OCI-LY3 (cell line): ENCODE measurements at regions not wholly inside any gene's neighbourhood (a gene's known extent, or its start where the extent isn't known, plus 50 kb on each side); places are given as distances from the start of the nearest gene placed in this dataset.

Source experiments
- EZH2phosphoT487 ChIP-seq: fragments of 200-600 bp; shearing (Covaris generic); IDR thresholded peaks from 2 replicates; pipeline ENCODE4 v1.6.1; 2018; ENCODE audit warnings: antibody characterized with exemption, mixed run types, low read depth
- TF ChIP-seq, protein P1 (sequence below): fragments of 200-600, 300-600 bp; sonication (generic); IDR thresholded peaks from 2 replicates; pipeline ENCODE4 v1.5.1; 2014; ENCODE audit warnings: antibody characterized with exemption, low read length, low read depth

DNA sequence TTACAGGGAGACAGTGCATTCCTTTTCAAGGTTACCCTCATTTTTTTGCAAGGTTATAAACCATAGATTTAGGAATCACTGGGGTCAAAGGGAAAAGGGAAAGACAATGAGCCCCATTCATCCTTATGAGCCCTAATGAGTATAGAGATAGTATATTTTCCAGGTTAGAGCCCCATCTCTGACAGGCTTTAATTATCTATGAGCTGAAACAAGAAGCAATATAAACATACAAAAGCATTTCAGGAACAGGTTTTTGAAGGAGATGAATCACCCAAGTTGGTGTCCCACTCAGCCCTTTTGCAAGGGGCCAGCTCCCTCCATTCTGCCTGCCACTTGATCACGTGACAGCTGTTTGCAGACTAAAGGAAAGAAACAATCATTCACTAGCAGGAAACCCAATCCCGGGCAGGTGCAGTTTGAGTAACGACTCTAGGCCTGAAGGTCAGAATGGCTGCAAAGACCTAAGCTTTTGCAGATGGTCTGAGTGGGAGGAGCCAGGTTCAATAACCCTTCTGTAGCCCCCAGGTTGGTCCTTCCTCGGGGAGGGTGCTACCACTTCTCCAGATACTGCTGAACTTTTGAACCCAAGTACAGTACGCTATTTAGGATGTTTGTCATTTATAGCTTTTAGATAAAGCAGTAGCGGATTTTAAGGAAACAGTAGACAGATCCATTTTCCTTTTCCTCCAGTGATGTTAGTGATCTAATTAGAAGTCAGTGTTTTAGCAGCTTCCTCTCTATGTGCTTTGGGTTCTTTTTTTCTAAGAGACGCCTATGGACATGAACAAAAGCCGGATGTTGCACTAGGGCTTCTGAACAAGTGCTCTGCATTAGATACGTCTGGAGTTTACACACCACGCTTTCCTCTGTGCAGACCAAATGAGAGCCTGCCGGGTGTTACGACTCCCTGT, 253.2 kb downstream of the SOX4 start:
- TF ChIP-seq, protein P1, sequence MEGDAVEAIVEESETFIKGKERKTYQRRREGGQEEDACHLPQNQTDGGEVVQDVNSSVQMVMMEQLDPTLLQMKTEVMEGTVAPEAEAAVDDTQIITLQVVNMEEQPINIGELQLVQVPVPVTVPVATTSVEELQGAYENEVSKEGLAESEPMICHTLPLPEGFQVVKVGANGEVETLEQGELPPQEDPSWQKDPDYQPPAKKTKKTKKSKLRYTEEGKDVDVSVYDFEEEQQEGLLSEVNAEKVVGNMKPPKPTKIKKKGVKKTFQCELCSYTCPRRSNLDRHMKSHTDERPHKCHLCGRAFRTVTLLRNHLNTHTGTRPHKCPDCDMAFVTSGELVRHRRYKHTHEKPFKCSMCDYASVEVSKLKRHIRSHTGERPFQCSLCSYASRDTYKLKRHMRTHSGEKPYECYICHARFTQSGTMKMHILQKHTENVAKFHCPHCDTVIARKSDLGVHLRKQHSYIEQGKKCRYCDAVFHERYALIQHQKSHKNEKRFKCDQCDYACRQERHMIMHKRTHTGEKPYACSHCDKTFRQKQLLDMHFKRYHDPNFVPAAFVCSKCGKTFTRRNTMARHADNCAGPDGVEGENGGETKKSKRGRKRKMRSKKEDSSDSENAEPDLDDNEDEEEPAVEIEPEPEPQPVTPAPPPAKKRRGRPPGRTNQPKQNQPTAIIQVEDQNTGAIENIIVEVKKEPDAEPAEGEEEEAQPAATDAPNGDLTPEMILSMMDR, result no peak
- TF ChIP-seq EZH2phosphoT487, result no peak
